OCI-LY1 (cell line): ENCODE measurements at regions not wholly inside any gene's neighbourhood (a gene's known extent, or its start where the extent isn't known, plus 50 kb on each side); places are given as distances from the start of the nearest gene placed in this dataset.

ENCODE experiments used
- CTCF ChIP-seq: fragments of 200-600 bp; sonication (generic), shearing (Covaris generic); IDR thresholded peaks from 2 replicates; pipeline ENCODE4 v1.5.1; 2017; ENCODE audit warnings: mild to moderate bottlenecking, antibody characterized with exemption, low read length, moderate library complexity, mixed read lengths
- EZH2 ChIP-seq: fragments of 200-600 bp; sonication (generic), shearing (Covaris generic); IDR thresholded peaks from 2 replicates; pipeline ENCODE4 v1.8.0; 2017; ENCODE audit warnings: borderline replicate concordance, mixed run types, mild to moderate bottlenecking, antibody characterized with exemption, low read length, moderate library complexity, mixed read lengths

- no peak for TF ChIP-seq CTCF
- TF ChIP-seq EZH2 = no peak
These were observed 150.3 kb upstream of the GRIA1 start for GRCh38 chr5:153340139-153340538.
